ENCODE measurements at regions not wholly inside any gene's neighbourhood (a gene's known extent, or its start where the extent isn't known, plus 50 kb on each side); places are given as distances from the start of the nearest gene placed in this dataset.

DNA sequence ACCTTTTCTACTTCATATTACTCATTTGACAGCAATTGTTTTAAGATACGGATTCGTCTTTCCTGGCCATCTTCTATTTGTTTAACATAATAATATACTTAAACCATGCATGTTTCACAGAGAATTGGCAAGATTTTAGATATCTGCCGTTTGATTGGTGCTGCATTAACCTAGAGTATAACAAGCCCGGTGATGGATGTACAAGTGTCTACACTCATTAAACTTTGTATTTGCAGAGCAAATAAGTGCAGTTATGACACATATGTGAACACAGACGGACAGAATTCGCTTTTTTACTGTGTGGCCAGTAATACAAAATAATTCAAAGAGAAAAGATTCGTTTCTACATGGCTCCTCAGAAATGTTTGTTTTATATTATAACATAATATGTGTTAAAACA, 116.1 kb downstream of the ARL4A start:
- H3K27ac ChIP-seq, result no peak overlapping the region
- no peaks in the 10 kb centered on the region for H3K9me3 ChIP-seq
- TF ChIP-seq, protein P1, sequence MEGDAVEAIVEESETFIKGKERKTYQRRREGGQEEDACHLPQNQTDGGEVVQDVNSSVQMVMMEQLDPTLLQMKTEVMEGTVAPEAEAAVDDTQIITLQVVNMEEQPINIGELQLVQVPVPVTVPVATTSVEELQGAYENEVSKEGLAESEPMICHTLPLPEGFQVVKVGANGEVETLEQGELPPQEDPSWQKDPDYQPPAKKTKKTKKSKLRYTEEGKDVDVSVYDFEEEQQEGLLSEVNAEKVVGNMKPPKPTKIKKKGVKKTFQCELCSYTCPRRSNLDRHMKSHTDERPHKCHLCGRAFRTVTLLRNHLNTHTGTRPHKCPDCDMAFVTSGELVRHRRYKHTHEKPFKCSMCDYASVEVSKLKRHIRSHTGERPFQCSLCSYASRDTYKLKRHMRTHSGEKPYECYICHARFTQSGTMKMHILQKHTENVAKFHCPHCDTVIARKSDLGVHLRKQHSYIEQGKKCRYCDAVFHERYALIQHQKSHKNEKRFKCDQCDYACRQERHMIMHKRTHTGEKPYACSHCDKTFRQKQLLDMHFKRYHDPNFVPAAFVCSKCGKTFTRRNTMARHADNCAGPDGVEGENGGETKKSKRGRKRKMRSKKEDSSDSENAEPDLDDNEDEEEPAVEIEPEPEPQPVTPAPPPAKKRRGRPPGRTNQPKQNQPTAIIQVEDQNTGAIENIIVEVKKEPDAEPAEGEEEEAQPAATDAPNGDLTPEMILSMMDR (IDR thresholded peaks at IDR 0.05), result no peak
- DNase-seq (no peak), ATAC-seq (no peak)
- H3K27me3 ChIP-seq, result no peaks in the 10 kb centered on the region
- intact Hi-C loops (cut with DNase I), result no loop called here
- H3K36me3 ChIP-seq, result no peaks in the 10 kb centered on the region
- H3K4me3 ChIP-seq, result no peak overlapping the region
- H3K4me1 ChIP-seq, result no peaks in the 10 kb centered on the region

DNA sequence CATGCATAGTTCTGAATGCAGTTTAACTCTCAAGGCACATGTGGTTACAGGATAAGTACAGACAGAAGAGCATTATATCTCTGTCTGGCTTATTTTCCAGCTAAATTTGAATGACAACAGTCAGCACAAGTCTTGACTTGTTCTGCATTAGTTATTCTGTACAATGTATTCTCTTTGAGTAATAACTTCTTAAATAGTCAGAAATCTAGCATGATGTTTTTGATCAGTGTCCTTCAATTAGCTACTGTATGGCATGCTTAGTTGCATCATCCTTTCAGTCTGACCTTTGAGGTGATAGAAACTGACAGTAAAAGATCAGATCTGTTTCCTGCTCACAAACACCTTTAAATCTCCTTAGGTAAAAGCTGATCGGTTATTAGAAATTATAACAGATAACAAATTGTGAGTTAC, 118.1 kb downstream of the ARL4A start:
- intact Hi-C loops (cut with DNase I), result no loop called here
- Histone ChIP-seq H3K9me3 (no peaks in the 10 kb centered on the region), H3K4me3 (no peak overlapping the region), H3K4me1 (no peaks in the 10 kb centered on the region), H3K27me3 (no peaks in the 10 kb centered on the region), H3K36me3 (no peaks in the 10 kb centered on the region), H3K27ac (no peak overlapping the region)
- TF ChIP-seq, protein P1 (IDR thresholded peaks at IDR 0.05), result no peak
- DNase-seq (no peak), ATAC-seq (no peak)

- Histone ChIP-seq H3K4me1 (no peaks in the 10 kb centered on the region), H3K4me3 (no peak overlapping the region), H3K27me3 (no peaks in the 10 kb centered on the region), H3K27ac (no peak overlapping the region), H3K36me3 (no peaks in the 10 kb centered on the region), H3K9me3 (no peaks in the 10 kb centered on the region)
- intact Hi-C loops (cut with DNase I), result no loop called here
- peak; percentile 54 for DNase-seq
- TF ChIP-seq, protein P1 (IDR thresholded peaks at IDR 0.05), result no peak
- peak; percentile 90 for ATAC-seq
Observed at GRCh38 chr7:12805957-12806356, 118.5 kb downstream of the ARL4A start.

GRCh38 chr7:12809476-12809875, 122.0 kb downstream of the ARL4A start:
- no peak for DNase-seq
- Histone ChIP-seq H3K27ac (no peak overlapping the region), H3K36me3 (no peaks in the 10 kb centered on the region), H3K4me3 (no peak overlapping the region), H3K27me3 (no peaks in the 10 kb centered on the region), H3K9me3 (no peaks in the 10 kb centered on the region), H3K4me1 (no peaks in the 10 kb centered on the region)
- ATAC-seq, result no peak
- TF ChIP-seq, protein P1 (IDR thresholded peaks at IDR 0.05), result no peak
- intact Hi-C loops (cut with DNase I), result no loop called here

DNA sequence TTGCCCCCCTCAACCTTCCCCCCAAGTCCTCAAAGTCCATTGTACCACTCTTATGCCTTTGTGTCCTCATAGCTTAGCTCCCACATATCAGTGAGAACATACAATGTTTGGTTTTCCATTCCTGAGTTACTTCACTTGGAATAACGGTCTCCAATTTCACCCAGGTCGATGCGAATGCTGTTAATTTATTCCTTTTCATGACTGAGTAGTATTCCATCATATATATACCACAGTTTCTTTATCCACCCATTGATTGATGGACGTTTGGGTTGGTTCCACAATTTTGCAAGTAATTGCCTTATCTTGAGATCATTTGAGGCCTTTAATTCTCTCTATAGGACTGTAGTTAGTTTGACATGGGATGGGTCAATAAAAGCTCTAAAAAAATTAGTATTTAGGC, 124.7 kb downstream of the ARL4A start:
- H3K4me1 ChIP-seq, result no peaks in the 10 kb centered on the region
- ATAC-seq (no peak), DNase-seq (no peak)
- H3K27me3 ChIP-seq, result no peaks in the 10 kb centered on the region
- H3K27ac ChIP-seq, result no peak overlapping the region
- H3K36me3 ChIP-seq, result no peaks in the 10 kb centered on the region
- no peaks in the 10 kb centered on the region for H3K9me3 ChIP-seq
- H3K4me3 ChIP-seq, result no peak overlapping the region
- intact Hi-C loops (cut with DNase I), result no loop called here
- TF ChIP-seq, protein P1 (IDR thresholded peaks at IDR 0.05), result no peak

GRCh38 chr7:12814107-12814506, 126.7 kb downstream of the ARL4A start:
- Histone ChIP-seq H3K4me1 (no peaks in the 10 kb centered on the region), H3K27ac (no peak overlapping the region), H3K27me3 (no peaks in the 10 kb centered on the region), H3K36me3 (no peaks in the 10 kb centered on the region), H3K9me3 (no peaks in the 10 kb centered on the region), H3K4me3 (no peak overlapping the region)
- TF ChIP-seq, protein P1 (IDR thresholded peaks at IDR 0.05), result no peak
- ATAC-seq (no peak), DNase-seq (no peak)
- intact Hi-C loops (cut with DNase I), result no loop called here

Data from upper lobe of right lung (tissue), 1 donor.